SK-N-SH (cell line): ENCODE measurements at regions not wholly inside any gene's neighbourhood (a gene's known extent, or its start where the extent isn't known, plus 50 kb on each side); places are given as distances from the start of the nearest gene placed in this dataset.

Source experiments
- CTCF ChIA-PET: fragments of 300-600, 350-600 bp; formaldehyde crosslinking; extraction: SDS; loops from one replicate; lab custom pipeline; 2021; lab: Yijun Ruan, JAX
- POLR2A ChIA-PET: fragments of 350-600 bp; sonication (Branson Sonifier 250); formaldehyde crosslinking; extraction: SDS; loops from one replicate; lab custom pipeline; 2020; ENCODE audit warnings: antibody characterized with exemption, inconsistent platforms; lab: Yijun Ruan, JAX
- DNase-seq: peaks from one replicate; pipeline ENCODE4 v3.0.0; 2012
- H2AFZ ChIP-seq: fragments of 200-600 bp; sonication (generic); 2 replicates; pipeline ENCODE4 v1.8.1; 2016; ENCODE audit warnings: antibody characterized with exemption, mild to moderate bottlenecking, low read depth
- H3F3A ChIP-seq: fragments of 200-600 bp; sonication (generic); replicated peaks from 2 replicates; pipeline ENCODE3; 2016; ENCODE audit warnings: antibody characterized with exemption, mild to moderate bottlenecking; ENCODE audit not compliant: insufficient read depth
- H3K27ac ChIP-seq, 2 experiments: fragments of 200-500 bp in 1 of 2; fragments of 200-600 bp in 1 of 2; sonication (Bioruptor generic) in 1 of 2; sonication (generic), shearing (Covaris generic) in 1 of 2; 2 replicates each; pipeline versions ENCODE4 v1.5.1 to v1.6.1; 2014 to 2016; ENCODE audit warnings: low read depth in 2 of 2, inconsistent platforms in 1 of 2, low read length in 1 of 2, mild to moderate bottlenecking in 1 of 2, mixed read lengths in 1 of 2
- H3K27me3 ChIP-seq: fragments of 200-600 bp; sonication (generic), shearing (Covaris generic); 2 replicates; pipeline ENCODE4 v1.6.1; 2016; ENCODE audit warnings: mixed run types; ENCODE audit not compliant: insufficient read depth
- H3K36me3 ChIP-seq, 2 experiments: fragments of 200-500 bp in 1 of 2; fragments of 200-600 bp in 1 of 2; sonication (Bioruptor generic) in 1 of 2; sonication (generic) in 1 of 2; replicated peaks in 1 of 2; 2 replicates each; pipeline versions ENCODE3 to v1.5.1; 2014 to 2016; ENCODE audit warnings: low read length in 1 of 2, mild to moderate bottlenecking in 1 of 2; ENCODE audit not compliant: insufficient read depth in 2 of 2, control insufficient read depth in 1 of 2
- H3K4me1 ChIP-seq, 2 experiments: fragments of 200-500 bp in 1 of 2; fragments of 200-600 bp in 1 of 2; sonication (Bioruptor generic) in 1 of 2; sonication (generic), shearing (Covaris generic) in 1 of 2; 2 replicates each; pipeline versions ENCODE4 v1.5.1 to v1.6.1; 2014 to 2016; ENCODE audit warnings: low read depth in 1 of 2, low read length in 1 of 2, mixed run types in 1 of 2; ENCODE audit not compliant: insufficient read depth in 2 of 2, control insufficient read depth in 1 of 2
- H3K4me2 ChIP-seq: fragments of 200-600 bp; sonication (generic), shearing (Covaris generic); 2 replicates; pipeline ENCODE4 v1.6.1; 2017; ENCODE audit warnings: mixed run types
- H3K4me3 ChIP-seq, 2 experiments: fragments of 200-500 bp in 1 of 2; fragments of 200-600 bp in 1 of 2; sonication (Bioruptor generic) in 1 of 2; sonication (generic), shearing (Covaris generic) in 1 of 2; 2 replicates each; pipeline versions ENCODE4 v1.5.1 to v1.8.1; 2014 to 2016; ENCODE audit warnings: low read depth in 2 of 2, inconsistent platforms in 1 of 2, low read length in 1 of 2, mild to moderate bottlenecking in 1 of 2, mixed read lengths in 1 of 2, moderate library complexity in 1 of 2
- H3K79me2 ChIP-seq: fragments of 200-600 bp; sonication (generic); 2 replicates; pipeline ENCODE4 v1.8.1; 2017; ENCODE audit warnings: mild to moderate bottlenecking; ENCODE audit not compliant: insufficient read depth
- H3K9ac ChIP-seq: fragments of 200-600 bp; sonication (generic); 2 replicates; pipeline ENCODE4 v1.6.1; 2017; ENCODE audit warnings: mixed run types
- H3K9me2 ChIP-seq: fragments of 200-600 bp; sonication (generic); 2 replicates; pipeline ENCODE4 v1.6.1; 2017; ENCODE audit warnings: mixed run types
- H3K9me3 ChIP-seq: fragments of 200-600 bp; sonication (generic); 2 replicates; pipeline ENCODE4 v1.6.1; 2017; ENCODE audit warnings: mixed run types, mild to moderate bottlenecking, moderate library complexity
- H4K20me1 ChIP-seq: fragments of 200-600 bp; sonication (generic); 2 replicates; pipeline ENCODE4 v1.6.1; 2017; ENCODE audit warnings: mild to moderate bottlenecking, mixed run types; ENCODE audit not compliant: insufficient read depth
- CHD2 ChIP-seq: fragments of 150-350 bp; IDR thresholded peaks from 2 replicates; pipeline ENCODE4 v1.6.1; 2018; ENCODE audit warnings: low read length; ENCODE audit not compliant: partially characterized antibody
- EP300 ChIP-seq, 2 experiments: IDR thresholded peaks; 2 replicates each; pipeline versions ENCODE4 v1.4.0 to v1.6.1; 2012; ENCODE audit warnings: borderline replicate concordance in 1 of 2, low read depth in 1 of 2, low read length in 1 of 2
- EZH2phosphoT487 ChIP-seq: fragments of 200-600 bp; sonication (generic); IDR thresholded peaks from 2 replicates; pipeline ENCODE4 v1.6.1; 2017; ENCODE audit warnings: low read depth, mixed run types, mild to moderate bottlenecking, antibody characterized with exemption, moderate library complexity, borderline replicate concordance
- FOSL2 ChIP-seq: IDR thresholded peaks from 2 replicates; pipeline ENCODE4 v1.4.0; 2012; ENCODE audit warnings: low read depth, mild to moderate bottlenecking, moderate library complexity, borderline replicate concordance
- FOXJ3 ChIP-seq: sonication (generic); formaldehyde crosslinking; IDR thresholded peaks from 2 replicates; pipeline ENCODE4 v1.5.1; 2020; ENCODE audit warnings: mild to moderate bottlenecking, missing genetic modification reagents
- FOXM1 ChIP-seq: IDR thresholded peaks from 2 replicates; pipeline ENCODE4 v1.4.0; 2012; ENCODE audit warnings: low read depth, mild to moderate bottlenecking
- MEF2A ChIP-seq: IDR thresholded peaks from 2 replicates; pipeline ENCODE4 v1.4.0; 2012; ENCODE audit warnings: low read depth, borderline replicate concordance
- MXI1 ChIP-seq: IDR thresholded peaks from 2 replicates; pipeline ENCODE4 v1.6.1; 2012; ENCODE audit warnings: mild to moderate bottlenecking, low read depth, low read length, improper control_type of control experiment
- NFIC ChIP-seq: IDR thresholded peaks from 2 replicates; pipeline ENCODE4 v1.4.0; 2012; ENCODE audit warnings: borderline replicate concordance
- PBX3 ChIP-seq: IDR thresholded peaks from 2 replicates; pipeline ENCODE4; 2012
- POLR2AphosphoS5 ChIP-seq: IDR thresholded peaks from 2 replicates; pipeline ENCODE4 v1.6.1; 2012; ENCODE audit warnings: low read depth, low read length
- RCOR1 ChIP-seq: fragments of 150-350 bp; IDR thresholded peaks from 2 replicates; pipeline ENCODE4 v1.6.1; 2017; ENCODE audit warnings: antibody characterized with exemption, low read length
- REST ChIP-seq: IDR thresholded peaks from 2 replicates; pipeline ENCODE4 v1.6.1; 2012; ENCODE audit warnings: mild to moderate bottlenecking, low read depth, low read length, moderate library complexity
- RXRA ChIP-seq: IDR thresholded peaks from 2 replicates; pipeline ENCODE4 v1.4.0; 2012; ENCODE audit warnings: low read depth, mild to moderate bottlenecking, borderline replicate concordance
- SIN3A ChIP-seq: IDR thresholded peaks from 2 replicates; pipeline ENCODE4 v1.6.1; 2012; ENCODE audit warnings: low read depth, mild to moderate bottlenecking, low read length, moderate library complexity, borderline replicate concordance
- SMC3 ChIP-seq: IDR thresholded peaks from 2 replicates; pipeline ENCODE4 v1.6.1; 2012; ENCODE audit warnings: low read depth, low read length, improper control_type of control experiment
- USF1 ChIP-seq: IDR thresholded peaks from 2 replicates; pipeline ENCODE4 v1.4.0; 2012; ENCODE audit warnings: low read depth, borderline replicate concordance
- WGBS: methylation state at CpG from one replicate; pipeline ENCODE4 v1.1.6; 2017; ENCODE audit warnings: low lambda C conversion rate; 5-methylcytosine and 5-hydroxymethylcytosine counted together
- TF ChIP-seq, protein P1 (sequence below): IDR thresholded peaks from 2 replicates; pipeline ENCODE4 v1.4.0; 2012; ENCODE audit warnings: low read depth, borderline replicate concordance

DNA sequence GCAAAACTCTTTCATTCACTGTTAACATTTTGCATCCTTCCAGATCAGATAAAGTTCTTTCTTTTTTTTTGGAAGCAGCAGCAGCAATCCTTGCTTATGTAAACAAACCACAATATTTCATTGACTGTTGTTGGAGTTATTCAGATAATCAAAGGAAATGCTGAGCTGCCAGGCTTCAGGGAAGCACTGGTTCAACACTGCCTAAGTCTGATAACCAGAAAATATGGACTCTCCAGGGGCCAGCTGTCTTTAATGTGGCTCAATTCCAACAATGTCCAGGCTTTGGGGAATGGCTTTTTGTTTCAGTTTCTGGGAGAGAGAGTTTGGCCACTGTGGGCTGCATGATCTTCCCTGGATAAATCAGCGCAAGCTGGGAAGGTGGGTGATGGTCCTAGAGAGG is 354.3 kb downstream of the AKAIN1 start:
- Histone ChIP-seq H3K27ac (no peak overlapping the region), H3K4me1 (no peaks in the 10 kb centered on the region), H3K36me3 (no peaks in the 10 kb centered on the region), H3K9me3 (no peaks in the 10 kb centered on the region), H3K27me3 (no peaks in the 10 kb centered on the region), H3K9ac (no peak overlapping the region), H3K4me2 (no peak overlapping the region), H3K4me3 (no peak overlapping the region), H3F3A (no peaks in the 10 kb centered on the region), H4K20me1 (no peaks in the 10 kb centered on the region), H3K79me2 (no peaks in the 10 kb centered on the region), H2AFZ (no peak overlapping the region), H3K9me2 (no peaks in the 10 kb centered on the region)
- 0% methylated on average over 1 of the region's 1 CpG for WGBS
- POLR2A ChIA-PET = no interaction called here
- no peak for DNase-seq
- CTCF ChIA-PET = no interaction called here
- TF ChIP-seq FOXJ3 (CRISPR knock-in tag) (no peak), CHD2 (no peak), NFIC (no peak), RXRA (no peak), MXI1 (no peak)

DNA sequence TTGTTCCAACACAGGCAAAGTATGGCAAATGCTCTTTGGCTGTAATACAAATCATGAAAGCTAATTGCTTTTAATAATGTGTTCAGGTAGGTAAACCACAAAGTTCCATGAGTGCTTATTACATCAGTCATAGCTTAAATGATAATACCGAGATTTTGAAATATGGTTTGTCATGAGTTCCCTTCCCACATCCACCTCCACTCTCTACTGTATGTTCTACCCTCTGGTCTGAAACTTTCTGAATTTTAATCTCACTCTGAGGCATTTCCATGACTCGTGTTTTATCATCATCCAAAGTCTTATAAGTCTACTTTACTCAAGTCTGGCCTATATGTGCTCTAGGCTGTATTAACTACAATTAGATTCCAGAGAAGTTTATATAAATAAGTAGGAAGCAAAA is 354.8 kb downstream of the AKAIN1 start:
- Histone ChIP-seq H3K9me2 (no peaks in the 10 kb centered on the region), H3K9ac (no peak overlapping the region), H3K4me3 (no peak overlapping the region), H2AFZ (no peak overlapping the region), H3K9me3 (no peaks in the 10 kb centered on the region), H3K79me2 (no peaks in the 10 kb centered on the region), H3K4me2 (no peak overlapping the region), H3K36me3 (no peaks in the 10 kb centered on the region), H3K27ac (no peak overlapping the region), H3K4me1 (no peaks in the 10 kb centered on the region), H4K20me1 (no peaks in the 10 kb centered on the region), H3F3A (no peaks in the 10 kb centered on the region), H3K27me3 (no peaks in the 10 kb centered on the region)
- no peak for DNase-seq
- POLR2A ChIA-PET = no interaction called here
- TF ChIP-seq MXI1 (no peak), RCOR1 (no peak), SIN3A (no peak), USF1 (no peak), PBX3 (no peak), FOXJ3 (CRISPR knock-in tag) (no peak), MEF2A (no peak), REST (no peak), EP300 (IDR thresholded peaks at IDR 0.05; ENCODE audit: borderline replicate concordance in 1 of 2, low read depth in 1 of 2, low read length in 1 of 2) (no peak), FOSL2 (no peak), FOXM1 (no peak), SMC3 (no peak), POLR2AphosphoS5 (no peak), EZH2phosphoT487 (no peak)
- TF ChIP-seq, protein P1, sequence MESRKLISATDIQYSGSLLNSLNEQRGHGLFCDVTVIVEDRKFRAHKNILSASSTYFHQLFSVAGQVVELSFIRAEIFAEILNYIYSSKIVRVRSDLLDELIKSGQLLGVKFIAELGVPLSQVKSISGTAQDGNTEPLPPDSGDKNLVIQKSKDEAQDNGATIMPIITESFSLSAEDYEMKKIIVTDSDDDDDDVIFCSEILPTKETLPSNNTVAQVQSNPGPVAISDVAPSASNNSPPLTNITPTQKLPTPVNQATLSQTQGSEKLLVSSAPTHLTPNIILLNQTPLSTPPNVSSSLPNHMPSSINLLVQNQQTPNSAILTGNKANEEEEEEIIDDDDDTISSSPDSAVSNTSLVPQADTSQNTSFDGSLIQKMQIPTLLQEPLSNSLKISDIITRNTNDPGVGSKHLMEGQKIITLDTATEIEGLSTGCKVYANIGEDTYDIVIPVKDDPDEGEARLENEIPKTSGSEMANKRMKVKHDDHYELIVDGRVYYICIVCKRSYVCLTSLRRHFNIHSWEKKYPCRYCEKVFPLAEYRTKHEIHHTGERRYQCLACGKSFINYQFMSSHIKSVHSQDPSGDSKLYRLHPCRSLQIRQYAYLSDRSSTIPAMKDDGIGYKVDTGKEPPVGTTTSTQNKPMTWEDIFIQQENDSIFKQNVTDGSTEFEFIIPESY = no peak
- 1% methylated on average over 2 of the region's 2 CpGs for WGBS
- CTCF ChIA-PET = no interaction called here
